NCI-H1436 (cell line): ENCODE measurements at regions not wholly inside any gene's neighbourhood (a gene's known extent, or its start where the extent isn't known, plus 50 kb on each side); places are given as distances from the start of the nearest gene placed in this dataset.

ENCODE experiments used
- DNase-seq: peaks from one replicate; lab custom pipeline; 2025; lab: John Stamatoyannopoulos, UW

DNA sequence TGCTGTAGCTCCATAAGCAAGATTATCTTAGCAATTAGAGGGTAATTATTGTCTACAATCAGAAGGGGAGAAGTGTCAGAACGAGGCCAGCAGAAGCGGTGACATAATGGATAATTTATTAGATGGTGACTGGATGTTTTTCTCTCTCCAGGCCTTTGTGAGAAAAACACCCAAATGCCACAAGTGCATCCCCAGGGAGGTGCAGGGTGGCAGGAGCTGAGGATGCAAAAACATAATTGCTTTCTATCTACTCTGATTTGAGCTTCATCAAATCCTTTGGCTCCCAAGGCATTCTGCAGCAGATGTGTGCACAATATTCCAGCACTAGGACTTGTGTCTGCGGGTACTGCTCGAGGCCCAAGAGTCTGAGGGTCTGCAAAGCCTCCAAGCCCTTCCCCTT is 220.1 kb upstream of the SERP2 start:
- DNase-seq = peak; percentile 79

- DNase-seq = no peak
These were observed 218.0 kb upstream of the SERP2 start for GRCh38 chr13:44155422-44156293.

GRCh38 chr13:44156294-44156658 is 217.3 kb upstream of the SERP2 start:
- no peak for DNase-seq

DNA sequence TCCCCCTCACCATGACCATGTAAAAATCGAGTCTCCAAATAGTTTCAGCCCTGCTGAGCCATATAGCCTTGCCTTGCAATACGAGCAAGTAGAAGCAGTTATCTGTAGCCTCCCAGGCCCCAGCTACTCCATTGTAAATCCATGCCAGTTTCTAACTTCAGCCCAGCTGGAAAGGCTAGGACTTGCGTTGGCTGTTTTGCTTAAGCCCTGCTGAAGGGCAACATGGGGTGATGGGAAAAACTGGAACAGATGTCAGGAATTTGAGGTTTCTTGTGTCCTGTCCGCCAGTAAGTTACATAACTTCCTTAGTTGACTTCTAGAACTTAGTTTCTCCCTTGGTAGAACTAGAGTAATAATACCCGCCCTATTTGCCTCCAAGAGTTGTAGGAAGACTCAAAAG is 216.0 kb upstream of the SERP2 start:
- no peak for DNase-seq

DNA sequence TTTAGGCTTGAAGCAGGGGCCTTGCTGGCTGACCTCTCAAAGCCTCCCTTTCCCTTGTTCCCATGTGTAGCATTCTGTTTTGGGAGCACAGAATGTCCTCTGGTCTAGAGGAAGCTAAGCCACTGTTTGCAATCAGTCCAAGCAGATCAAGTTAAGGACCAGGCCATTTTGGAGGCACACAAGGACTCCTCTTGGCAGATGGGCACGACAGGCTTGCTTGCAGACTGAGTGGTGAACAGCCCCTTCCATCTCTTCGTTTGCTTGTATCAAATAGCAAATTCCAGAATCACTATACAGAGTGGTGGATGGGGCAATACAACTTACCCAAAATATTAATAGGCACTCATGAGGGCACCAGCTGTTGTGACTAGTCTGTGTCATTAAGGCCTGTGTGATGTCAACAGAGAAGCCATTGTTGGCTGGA is 215.5 kb upstream of the SERP2 start:
- no peak for DNase-seq

GRCh38 chr13:44158881-44159632 is 214.6 kb upstream of the SERP2 start:
- no peak for DNase-seq

DNA sequence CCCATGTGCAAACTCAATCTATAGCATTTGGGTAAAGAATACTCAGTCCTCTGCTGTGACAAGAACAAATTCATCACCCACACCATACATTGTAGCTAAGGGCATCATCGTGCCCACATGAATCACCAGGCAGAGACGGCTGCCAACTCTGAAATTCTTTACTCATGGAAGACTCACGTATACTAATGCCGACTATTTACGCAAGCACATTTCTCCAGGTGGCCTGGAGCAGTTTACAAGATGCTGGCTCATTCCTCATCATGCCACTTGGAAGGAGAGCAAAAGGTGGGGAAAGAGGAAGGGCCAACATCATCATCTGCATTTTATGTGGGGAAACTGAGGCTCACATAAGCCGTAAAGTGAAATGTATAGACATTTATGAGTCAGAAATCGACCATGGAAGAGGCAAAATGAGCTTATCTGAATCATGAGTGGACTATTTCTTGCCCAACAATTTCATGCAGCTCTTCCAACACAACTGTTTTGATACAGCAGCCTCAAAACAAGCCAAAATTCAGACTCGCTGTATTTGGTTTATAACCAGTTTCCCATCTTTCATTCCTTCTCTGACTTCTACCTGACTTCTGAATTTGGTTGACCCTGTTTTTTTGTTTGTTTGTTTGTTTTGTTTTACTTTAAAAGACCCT is 213.9 kb upstream of the SERP2 start:
- DNase-seq = no peak

DNA sequence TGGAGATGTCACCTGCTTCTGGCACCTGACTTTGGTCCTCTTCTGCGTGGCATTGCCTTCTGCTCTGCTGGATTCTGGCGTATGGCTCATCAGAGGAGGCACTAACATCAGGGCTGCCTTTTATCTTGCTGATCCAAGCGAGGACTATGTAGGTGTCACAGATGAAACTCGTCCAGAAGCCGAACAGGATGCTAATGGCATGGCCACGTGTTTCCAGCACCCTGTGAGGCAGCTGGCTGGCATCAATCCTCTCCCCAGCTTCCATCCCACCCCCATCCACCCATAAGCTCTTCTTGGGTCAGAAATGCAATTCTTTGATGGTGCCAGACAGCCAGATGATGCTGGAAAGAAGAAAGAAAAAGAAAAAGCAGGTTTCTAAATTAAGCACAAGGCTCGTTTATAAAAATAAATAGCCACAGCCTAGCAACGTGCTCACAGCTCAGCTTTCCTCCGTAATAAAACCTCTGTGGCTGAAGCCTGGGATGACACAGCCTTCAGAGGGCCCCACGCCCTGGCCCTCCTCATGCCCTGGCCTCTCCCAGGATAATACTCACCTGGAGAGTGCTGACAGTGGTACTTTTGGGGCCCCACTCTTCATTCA is 212.9 kb upstream of the SERP2 start:
- no peak for DNase-seq

- no peak for DNase-seq
These were observed 210.5 kb upstream of the SERP2 start for GRCh38 chr13:44163108-44163507.

- no peak for DNase-seq
These were observed 208.3 kb upstream of the SERP2 start for GRCh38 chr13:44165221-44165888.

- no peak for DNase-seq
These were observed 207.6 kb upstream of the SERP2 start for GRCh38 chr13:44165889-44166496.

- no peak for DNase-seq
These were observed 204.4 kb upstream of the SERP2 start for GRCh38 chr13:44169018-44169911.

- no peak for DNase-seq
These were observed 202.9 kb upstream of the SERP2 start for GRCh38 chr13:44170731-44171130.

GRCh38 chr13:44171156-44171555 is 202.5 kb upstream of the SERP2 start:
- no peak for DNase-seq

DNA sequence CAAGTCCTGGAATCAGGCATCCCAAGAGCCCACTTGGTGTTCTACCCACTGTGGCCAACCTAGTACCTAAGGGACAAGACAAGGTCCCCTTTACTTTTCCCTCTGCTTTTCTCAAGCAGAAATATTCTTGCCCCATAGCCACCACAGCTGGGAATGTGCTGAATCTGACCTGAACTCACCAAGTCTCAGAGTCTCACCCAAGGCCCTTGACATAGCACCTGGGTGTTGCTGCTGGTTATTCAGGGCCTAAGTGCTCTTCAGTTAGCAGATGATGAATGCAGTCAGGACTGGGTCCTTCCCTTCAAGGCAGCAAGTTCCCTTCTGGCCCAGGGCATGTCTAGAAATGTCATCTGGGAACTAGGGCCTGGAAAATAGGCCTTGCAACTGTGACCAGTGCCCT is 201.8 kb upstream of the SERP2 start:
- DNase-seq = no peak

DNA sequence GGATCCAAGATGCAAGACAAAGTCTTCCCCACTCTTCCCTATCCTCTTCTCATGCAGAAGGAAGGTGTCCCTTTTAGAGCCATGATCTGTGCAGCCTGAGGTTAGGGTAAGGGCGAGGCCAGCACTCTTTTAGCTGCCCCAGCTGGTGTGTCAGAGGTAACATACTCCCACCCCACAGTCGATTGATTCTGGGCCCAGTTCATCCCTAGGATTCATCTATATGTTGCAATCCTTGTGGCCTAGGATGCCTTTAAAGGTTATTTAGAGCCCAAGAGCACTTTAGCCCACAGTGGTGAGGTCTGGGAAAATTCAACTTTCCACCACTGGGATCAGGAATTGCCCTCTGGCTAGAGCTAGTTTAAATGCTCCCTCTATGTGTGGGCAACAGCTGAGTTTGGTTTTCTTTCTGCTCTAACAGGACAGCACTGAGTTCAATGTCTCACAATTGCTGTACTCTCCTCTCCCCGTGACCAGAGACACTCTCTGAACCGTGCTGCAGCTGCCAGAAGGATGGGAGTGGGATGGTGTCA is 201.3 kb upstream of the SERP2 start:
- DNase-seq = no peak

- no peak for DNase-seq
These were observed 198.7 kb upstream of the SERP2 start for GRCh38 chr13:44174769-44175425.

GRCh38 chr13:44176173-44176572 is 197.5 kb upstream of the SERP2 start:
- DNase-seq = no peak

- DNase-seq = no peak
These were observed 192.6 kb upstream of the SERP2 start for GRCh38 chr13:44180876-44181536.
